Thyroid gland (tissue), 4 donors: ENCODE measurements at regions not wholly inside any gene's neighbourhood (a gene's known extent, or its start where the extent isn't known, plus 50 kb on each side); places are given as distances from the start of the nearest gene placed in this dataset.
"Not testable (repeated sequence)": the region's sequence is repeated elsewhere in the genome, so short reads cannot be mapped to it uniquely, and the experiment has no call there.

Experiments used
- CTCF ChIP-seq, 6 experiments: fragments of 200-600 bp in 3 of 6; fragments of 450-650 bp in 3 of 6; sonication (generic) in 3 of 6; IDR thresholded peaks; one replicate each; pipeline ENCODE4 v1.5.1; 2016 to 2019; ENCODE audit warnings: antibody characterized with exemption in 6 of 6, mild to moderate bottlenecking in 2 of 6, inconsistent platforms in 1 of 6, moderate library complexity in 1 of 6
- POLR2A ChIP-seq, 2 donors: fragments of 450-650 bp; IDR thresholded peaks; one replicate each; pipeline ENCODE4 v1.6.1; 2017; ENCODE audit warnings: antibody characterized with exemption in 2 of 2, mild to moderate bottlenecking in 2 of 2, moderate library complexity in 1 of 2

GRCh38 chr4:85129354-85130125 is 163.1 kb upstream of the WDFY3 start:
- not testable (repeated sequence) for TF ChIP-seq CTCF, POLR2A (IDR thresholded peaks at IDR 0.05)
